ENCODE measurements at regions not wholly inside any gene's neighbourhood (a gene's known extent, or its start where the extent isn't known, plus 50 kb on each side); places are given as distances from the start of the nearest gene placed in this dataset.

DNA sequence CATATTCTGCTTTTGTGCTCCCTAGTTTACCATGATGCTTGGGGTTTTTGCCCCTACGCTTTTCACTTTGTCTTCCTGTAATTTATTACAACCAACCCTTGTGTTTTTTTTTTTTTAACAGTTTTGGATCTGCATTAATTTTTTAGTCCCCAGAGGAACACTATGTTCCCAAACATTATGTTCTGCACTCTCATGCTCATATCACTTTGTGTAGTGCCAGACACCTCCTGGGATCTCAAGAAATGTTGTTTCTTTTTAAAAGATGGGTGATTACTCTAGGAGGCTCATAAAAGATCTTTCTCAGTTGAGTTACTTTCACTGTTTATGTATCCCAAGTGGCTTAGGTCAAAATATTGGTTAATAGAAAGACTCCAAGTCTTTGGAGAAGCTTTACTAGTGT is 116.2 kb upstream of the MKLN1 start:
- ChIA-PET CTCF (interaction anchor here (1.0 kb wide), 1 partner anchor 315 kb away, joined by 4 read pairs; no protein-coding TSS in a partner anchor), POLR2A (no interaction called here)
- Mint-ChIP-seq H3K4me1 (peaks cover 29% of the 10 kb centered on the region), H3K36me3 (no peaks in the 10 kb centered on the region), H3K27ac (no peak overlapping the region), H3K9me3 (peaks cover 8% of the 10 kb centered on the region), H3K27me3 (ENCODE audit: low read depth) (peaks cover 2% of the 10 kb centered on the region; the same call in 1 of the 2 replicates), H3K4me3 (no peak overlapping the region)
- ATAC-seq (no peak), DNase-seq (ENCODE audit: low spot score) (no peak)
- no peak for TF ChIP-seq ATF3 (CRISPR knock-in tag; conservative IDR thresholded peaks at IDR 0.05)
- TF ChIP-seq ZNF121 (CRISPR knock-in tag; IDR thresholded peaks at IDR 0.05), result no peak
- no peak for TF ChIP-seq MAX (CRISPR knock-in tag; IDR thresholded peaks at IDR 0.05)
- TF ChIP-seq HMGXB4 (CRISPR knock-in tag; IDR thresholded peaks at IDR 0.05), result no peak
- TF ChIP-seq OVOL2 (CRISPR knock-in tag; IDR thresholded peaks at IDR 0.05; ENCODE audit: borderline replicate concordance), result no peak
- TF ChIP-seq JUN (CRISPR knock-in tag; IDR thresholded peaks at IDR 0.05), result no peak
- TF ChIP-seq FOXJ3 (CRISPR knock-in tag; IDR thresholded peaks at IDR 0.05; ENCODE audit: borderline replicate concordance), result no peak

GRCh38 chr7:131212114-131212513 is 115.6 kb upstream of the MKLN1 start:
- H3K27me3 Mint-ChIP-seq (ENCODE audit: low read depth), result peaks cover 2% of the 10 kb centered on the region; the same call in 1 of the 2 replicates
- peaks cover 8% of the 10 kb centered on the region for H3K9me3 Mint-ChIP-seq
- ChIA-PET CTCF (interaction anchor here (0.9 to 1.0 kb wide), 2 partner anchors 91 to 315 kb away, joined by 3 to 4 read pairs; no protein-coding TSS in a partner anchor), POLR2A (no interaction called here)
- no peak overlapping the region; the same call in 1 of the 2 replicates for H3K27ac Mint-ChIP-seq
- DNase-seq (ENCODE audit: low spot score) (peak; percentile 32), ATAC-seq (peak; percentile 93)
- H3K4me1 Mint-ChIP-seq, result peaks cover 32% of the 10 kb centered on the region
- no peak overlapping the region for H3K4me3 Mint-ChIP-seq
- no peaks in the 10 kb centered on the region for H3K36me3 Mint-ChIP-seq
- TF ChIP-seq NFYB (CRISPR knock-in tag; conservative IDR thresholded peaks at IDR 0.05; ENCODE audit: low read depth), result no peak
- TF ChIP-seq NFE2L1 (CRISPR knock-in tag; IDR thresholded peaks at IDR 0.05), result 0 out of 2 replicates have a peak, but pooled peaks have one; percentile 23
- TF ChIP-seq ATF2 (CRISPR knock-in tag; IDR thresholded peaks at IDR 0.05; ENCODE audit: borderline replicate concordance, low read depth), result no peak
- peak; percentile 42; the same call in 1 of the 2 replicates for TF ChIP-seq SMAD3 (CRISPR knock-in tag; IDR thresholded peaks at IDR 0.05; ENCODE audit: borderline replicate concordance)
- TF ChIP-seq ARID4B (CRISPR knock-in tag; IDR thresholded peaks at IDR 0.05; ENCODE audit: borderline replicate concordance), result no peak
- TF ChIP-seq MYBL2 (CRISPR knock-in tag; IDR thresholded peaks at IDR 0.05), result no peak
- 0 out of 2 replicates have a peak, but pooled peaks have one; percentile 14 for TF ChIP-seq ZNF423 (CRISPR knock-in tag; IDR thresholded peaks at IDR 0.05)
- TF ChIP-seq ELF4 (CRISPR knock-in tag; IDR thresholded peaks at IDR 0.05; ENCODE audit: low read depth), result no peak
- TF ChIP-seq, protein P1, sequence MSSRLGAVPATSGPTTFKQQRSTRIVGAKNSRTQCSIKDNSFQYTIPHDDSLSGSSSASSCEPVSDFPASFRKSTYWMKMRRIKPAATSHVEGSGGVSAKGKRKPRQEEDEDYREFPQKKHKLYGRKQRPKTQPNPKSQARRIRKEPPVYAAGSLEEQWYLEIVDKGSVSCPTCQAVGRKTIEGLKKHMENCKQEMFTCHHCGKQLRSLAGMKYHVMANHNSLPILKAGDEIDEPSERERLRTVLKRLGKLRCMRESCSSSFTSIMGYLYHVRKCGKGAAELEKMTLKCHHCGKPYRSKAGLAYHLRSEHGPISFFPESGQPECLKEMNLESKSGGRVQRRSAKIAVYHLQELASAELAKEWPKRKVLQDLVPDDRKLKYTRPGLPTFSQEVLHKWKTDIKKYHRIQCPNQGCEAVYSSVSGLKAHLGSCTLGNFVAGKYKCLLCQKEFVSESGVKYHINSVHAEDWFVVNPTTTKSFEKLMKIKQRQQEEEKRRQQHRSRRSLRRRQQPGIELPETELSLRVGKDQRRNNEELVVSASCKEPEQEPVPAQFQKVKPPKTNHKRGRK (CRISPR knock-in tag; IDR thresholded peaks at IDR 0.05; ENCODE audit: borderline replicate concordance), result no peak
- TF ChIP-seq, protein P2, sequence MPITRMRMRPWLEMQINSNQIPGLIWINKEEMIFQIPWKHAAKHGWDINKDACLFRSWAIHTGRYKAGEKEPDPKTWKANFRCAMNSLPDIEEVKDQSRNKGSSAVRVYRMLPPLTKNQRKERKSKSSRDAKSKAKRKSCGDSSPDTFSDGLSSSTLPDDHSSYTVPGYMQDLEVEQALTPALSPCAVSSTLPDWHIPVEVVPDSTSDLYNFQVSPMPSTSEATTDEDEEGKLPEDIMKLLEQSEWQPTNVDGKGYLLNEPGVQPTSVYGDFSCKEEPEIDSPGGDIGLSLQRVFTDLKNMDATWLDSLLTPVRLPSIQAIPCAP (CRISPR knock-in tag; IDR thresholded peaks at IDR 0.05), result peak; percentile 57; the same call in 1 of the 2 replicates
- peak; percentile 48; the same call in 1 of the 2 replicates for TF ChIP-seq TEAD1 (CRISPR knock-in tag; IDR thresholded peaks at IDR 0.05)
- no peak for TF ChIP-seq RORB (CRISPR knock-in tag; IDR thresholded peaks at IDR 0.05)
- peak; percentile 76; the same call in 1 of the 2 replicates for TF ChIP-seq ETV6 (CRISPR knock-in tag; IDR thresholded peaks at IDR 0.05)
- peak; percentile 66; the same call in 1 of the 2 replicates for TF ChIP-seq FOXP4 (CRISPR knock-in tag; IDR thresholded peaks at IDR 0.05)
- peak; percentile 79; the same call in 1 of the 2 replicates for TF ChIP-seq ZNF232 (CRISPR knock-in tag; IDR thresholded peaks at IDR 0.05)
- TF ChIP-seq JUN (CRISPR knock-in tag; IDR thresholded peaks at IDR 0.05), result no peak
- TF ChIP-seq ZNF317 (CRISPR knock-in tag; IDR thresholded peaks at IDR 0.05; ENCODE audit: borderline replicate concordance, low read depth), result no peak

All from WTC11 (cell line).